ENCODE measurements at regions not wholly inside any gene's neighbourhood (a gene's known extent, or its start where the extent isn't known, plus 50 kb on each side); places are given as distances from the start of the nearest gene placed in this dataset.
A peak's percentile ranks its signal among the peaks of the same experiment; 100 is the strongest.
"Not testable (repeated sequence)": the region's sequence is repeated elsewhere in the genome, so short reads cannot be mapped to it uniquely, and the experiment has no call there.

- no peak for DNase-seq (ENCODE audit: low read depth in 4 of 4, low spot score in 3 of 4)
These were observed 1161.8 kb downstream of the EFNA5 start for GRCh38 chr5:106508894-106509293.

GRCh38 chr5:106493910-106494309 lies 1176.8 kb downstream of the EFNA5 start:
- no peak for DNase-seq (ENCODE audit: low read depth in 4 of 4, low spot score in 3 of 4)

GRCh38 chr5:106489004-106489403 lies 1181.7 kb downstream of the EFNA5 start:
- no peak for DNase-seq (ENCODE audit: low read depth in 4 of 4, low spot score in 3 of 4)

GRCh38 chr5:106488407-106488806 lies 1182.3 kb downstream of the EFNA5 start:
- no peak for DNase-seq (ENCODE audit: low read depth in 4 of 4, low spot score in 3 of 4)

- DNase-seq (ENCODE audit: low read depth in 4 of 4, low spot score in 3 of 4), result no peak
These were observed 1189.4 kb downstream of the EFNA5 start for GRCh38 chr5:106481374-106481773.

GRCh38 chr5:106476630-106477029 lies 1194.1 kb downstream of the EFNA5 start:
- no peak for DNase-seq (ENCODE audit: low read depth in 4 of 4, low spot score in 3 of 4)

GRCh38 chr5:106474066-106474465 lies 1196.7 kb downstream of the EFNA5 start:
- no peak for DNase-seq (ENCODE audit: low read depth in 4 of 4, low spot score in 3 of 4)

- DNase-seq (ENCODE audit: low read depth in 4 of 4, low spot score in 3 of 4), result no peak
These were observed 1211.2 kb downstream of the EFNA5 start for GRCh38 chr5:106459541-106459940.

- peak in 1 of 4 donors; percentile 6 for DNase-seq (ENCODE audit: low read depth in 4 of 4, low spot score in 3 of 4)
These were observed 1215.9 kb downstream of the EFNA5 start for GRCh38 chr5:106454651-106455415.

- no peak for DNase-seq (ENCODE audit: low read depth in 4 of 4, low spot score in 3 of 4)
These were observed 1216.7 kb downstream of the EFNA5 start for GRCh38 chr5:106454050-106454449.

- no peak for DNase-seq (ENCODE audit: low read depth in 4 of 4, low spot score in 3 of 4)
These were observed 1218.7 kb downstream of the EFNA5 start for GRCh38 chr5:106451998-106452397.

GRCh38 chr5:106443746-106444145 lies 1227.0 kb downstream of the EFNA5 start:
- DNase-seq (ENCODE audit: low read depth in 4 of 4, low spot score in 3 of 4), result no peak

- no peak for DNase-seq (ENCODE audit: low read depth in 4 of 4, low spot score in 3 of 4)
These were observed 1235.6 kb downstream of the EFNA5 start for GRCh38 chr5:106435185-106435584.

GRCh38 chr5:106430733-106431132 lies 1240.0 kb downstream of the EFNA5 start:
- not testable (repeated sequence) for DNase-seq (ENCODE audit: low read depth in 4 of 4, low spot score in 3 of 4)

GRCh38 chr5:106423109-106423897 lies 1247.4 kb downstream of the EFNA5 start:
- no peak for DNase-seq (ENCODE audit: low read depth in 4 of 4, low spot score in 3 of 4)

GRCh38 chr5:106420102-106420501 lies 1250.6 kb downstream of the EFNA5 start:
- DNase-seq (ENCODE audit: low read depth in 4 of 4, low spot score in 3 of 4), result no peak

- DNase-seq (ENCODE audit: low read depth in 4 of 4, low spot score in 3 of 4), result no peak
These were observed 1252.5 kb downstream of the EFNA5 start for GRCh38 chr5:106418196-106418595.

- no peak for DNase-seq (ENCODE audit: low read depth in 4 of 4, low spot score in 3 of 4)
These were observed 1253.2 kb downstream of the EFNA5 start for GRCh38 chr5:106417566-106417965.

GRCh38 chr5:106417163-106417562 lies 1253.6 kb downstream of the EFNA5 start:
- DNase-seq (ENCODE audit: low read depth in 4 of 4, low spot score in 3 of 4), result no peak

- no peak for DNase-seq (ENCODE audit: low read depth in 4 of 4, low spot score in 3 of 4)
These were observed 1255.2 kb downstream of the EFNA5 start for GRCh38 chr5:106415541-106415940.

GRCh38 chr5:106414342-106414741 lies 1256.4 kb downstream of the EFNA5 start:
- no peak for DNase-seq (ENCODE audit: low read depth in 4 of 4, low spot score in 3 of 4)

- no peak for DNase-seq (ENCODE audit: low read depth in 4 of 4, low spot score in 3 of 4)
These were observed 1258.1 kb downstream of the EFNA5 start for GRCh38 chr5:106412606-106413005.

Data from left renal pelvis (tissue), 4 donors.